Liver (tissue), 8 donors: ENCODE measurements at regions not wholly inside any gene's neighbourhood (a gene's known extent, or its start where the extent isn't known, plus 50 kb on each side); places are given as distances from the start of the nearest gene placed in this dataset.

ENCODE experiments used
- DNase-seq: peaks from one replicate; pipeline ENCODE4 v3.0.0-alpha.2; 2017; ENCODE audit warnings: low spot score
- H3K27ac ChIP-seq, 2 donors: one replicate each; pipeline ENCODE4 v1.7.0; 2013; ENCODE audit warnings: inconsistent platforms in 2 of 2, low read length in 2 of 2, control low read depth in 1 of 2, low read depth in 1 of 2, mild to moderate bottlenecking in 1 of 2
- H3K27me3 ChIP-seq, 4 donors: one replicate each; pipeline versions ENCODE4 v1.6.1 to v1.7.0; 2013; ENCODE audit warnings: low read length in 3 of 4, inconsistent platforms in 1 of 4, mild to moderate bottlenecking in 1 of 4, moderate library complexity in 1 of 4; ENCODE audit not compliant: control insufficient read depth in 4 of 4, insufficient read depth in 4 of 4
- H3K36me3 ChIP-seq, 4 donors: one replicate each; pipeline versions ENCODE4 v1.6.1 to v1.7.0; 2013; ENCODE audit warnings: low read length in 3 of 4, mild to moderate bottlenecking in 3 of 4, low read depth in 1 of 4, moderate library complexity in 1 of 4; ENCODE audit not compliant: control insufficient read depth in 4 of 4, insufficient read depth in 3 of 4
- H3K4me1 ChIP-seq, 4 donors: one replicate each; pipeline versions ENCODE4 v1.6.1 to v1.7.0; 2013; ENCODE audit warnings: low read length in 3 of 4, mild to moderate bottlenecking in 3 of 4, moderate library complexity in 1 of 4; ENCODE audit not compliant: control insufficient read depth in 4 of 4, insufficient read depth in 4 of 4
- H3K4me3 ChIP-seq, 3 donors: one replicate each; pipeline versions ENCODE4 v1.6.1 to v1.7.0; 2013; ENCODE audit warnings: low read length in 3 of 3, control low read depth in 1 of 3, low read depth in 1 of 3, mild to moderate bottlenecking in 1 of 3
- H3K9ac ChIP-seq, 2 donors: one replicate each; pipeline ENCODE4 v1.7.0; 2013; ENCODE audit warnings: low read length in 2 of 2, mild to moderate bottlenecking in 2 of 2, moderate library complexity in 2 of 2, control low read depth in 1 of 2, low read depth in 1 of 2
- H3K9me3 ChIP-seq, 4 donors: one replicate each; pipeline versions ENCODE4 v1.6.1 to v1.7.0; 2013; ENCODE audit warnings: low read length in 3 of 4; ENCODE audit not compliant: control insufficient read depth in 4 of 4
- CTCF ChIP-seq: fragments of 150-350 bp; IDR thresholded peaks from 2 replicates; pipeline ENCODE4 v1.5.1; 2017; ENCODE audit warnings: improper control_type of control experiment, low read depth, low read length; ENCODE audit not compliant: missing input control
- EGR1 ChIP-seq, 2 donors: IDR thresholded peaks; 2 replicates each; pipeline ENCODE4 v1.6.1; 2016 to 2018; ENCODE audit warnings: antibody characterized with exemption in 2 of 2, low read depth in 2 of 2
- GABPA ChIP-seq, 2 donors: IDR thresholded peaks in 1 of 2; conservative IDR thresholded peaks in 1 of 2; 2 replicates each; pipeline ENCODE4 v1.6.1; 2016; ENCODE audit warnings: antibody characterized with exemption in 2 of 2, mild to moderate bottlenecking in 1 of 2, moderate library complexity in 1 of 2
- HNF4G ChIP-seq: IDR thresholded peaks from 2 replicates; pipeline ENCODE4 v1.6.1; 2016; ENCODE audit warnings: antibody characterized with exemption
- MAX ChIP-seq: IDR thresholded peaks from 2 replicates; pipeline ENCODE4 v1.6.1; 2016; ENCODE audit warnings: antibody characterized with exemption
- NR2F2 ChIP-seq: IDR thresholded peaks from 2 replicates; pipeline ENCODE4 v1.6.1; 2016; ENCODE audit warnings: antibody characterized with exemption
- REST ChIP-seq: IDR thresholded peaks from 2 replicates; pipeline ENCODE4 v1.6.1; 2016; ENCODE audit warnings: antibody characterized with exemption, mild to moderate bottlenecking
- RXRA ChIP-seq, 2 donors: IDR thresholded peaks; 2 replicates each; pipeline ENCODE4 v1.6.1; 2017 to 2018; ENCODE audit warnings: antibody characterized with exemption in 2 of 2, mild to moderate bottlenecking in 1 of 2
- TAF1 ChIP-seq: conservative IDR thresholded peaks from 2 replicates; pipeline ENCODE4 v1.6.1; 2016; ENCODE audit warnings: antibody characterized with exemption, mild to moderate bottlenecking
- WGBS: extraction: QIAGEN DNeasy Blood & Tissue Kit; methylation state at CpG from one replicate; pipeline ENCODE4 v1.1.7; 2013; 5-methylcytosine and 5-hydroxymethylcytosine counted together
- TF ChIP-seq, protein P1 (sequence below): IDR thresholded peaks from 2 replicates; pipeline ENCODE4 v1.6.1; 2016; ENCODE audit warnings: antibody characterized with exemption
- TF ChIP-seq, protein P2 (sequence below): IDR thresholded peaks from 2 replicates; pipeline ENCODE4 v1.6.1; 2016; ENCODE audit warnings: antibody characterized with exemption
- donor health status: healthy.
- donor health status: healthy.
- donor health status: healthy.
- donor health status: healthy.
- donor health status: healthy.

DNA sequence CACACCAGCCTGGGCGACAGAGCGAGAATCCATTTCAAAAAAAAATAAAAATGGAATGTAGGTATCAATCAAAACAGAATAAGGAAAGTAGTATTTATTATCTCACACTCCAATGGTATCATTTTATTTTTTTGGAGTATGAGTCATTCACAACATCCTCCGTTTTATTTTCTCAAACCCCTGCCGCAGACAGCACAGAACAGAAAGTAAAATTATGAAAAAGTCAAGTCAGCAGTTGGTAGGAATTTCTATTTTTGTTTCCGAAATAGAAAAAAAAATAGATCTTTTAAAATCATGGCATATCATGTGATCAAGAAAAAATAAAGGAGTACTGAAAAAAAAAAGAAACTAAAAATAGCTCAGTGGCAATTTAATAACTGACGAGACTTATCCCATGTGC is 490.7 kb upstream of the TENM3 start:
- Histone ChIP-seq H3K27me3 (no peaks in the 10 kb centered on the region), H3K9ac (no peak overlapping the region), H3K4me3 (no peak overlapping the region), H3K9me3 (no peaks in the 10 kb centered on the region), H3K36me3 (no peaks in the 10 kb centered on the region), H3K4me1 (no peaks in the 10 kb centered on the region), H3K27ac (no peak overlapping the region)
- no peak for DNase-seq
- TF ChIP-seq CTCF (no peak), NR2F2 (no peak), MAX (no peak), RXRA (IDR thresholded peaks at IDR 0.05) (no peak), EGR1 (IDR thresholded peaks at IDR 0.05; ENCODE audit: low read depth in 2 of 2) (no peak)
- TF ChIP-seq, protein P1, sequence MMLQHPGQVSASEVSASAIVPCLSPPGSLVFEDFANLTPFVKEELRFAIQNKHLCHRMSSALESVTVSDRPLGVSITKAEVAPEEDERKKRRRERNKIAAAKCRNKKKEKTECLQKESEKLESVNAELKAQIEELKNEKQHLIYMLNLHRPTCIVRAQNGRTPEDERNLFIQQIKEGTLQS = no peak
- 74% methylated on average over 6 of the region's 6 CpGs for WGBS

DNA sequence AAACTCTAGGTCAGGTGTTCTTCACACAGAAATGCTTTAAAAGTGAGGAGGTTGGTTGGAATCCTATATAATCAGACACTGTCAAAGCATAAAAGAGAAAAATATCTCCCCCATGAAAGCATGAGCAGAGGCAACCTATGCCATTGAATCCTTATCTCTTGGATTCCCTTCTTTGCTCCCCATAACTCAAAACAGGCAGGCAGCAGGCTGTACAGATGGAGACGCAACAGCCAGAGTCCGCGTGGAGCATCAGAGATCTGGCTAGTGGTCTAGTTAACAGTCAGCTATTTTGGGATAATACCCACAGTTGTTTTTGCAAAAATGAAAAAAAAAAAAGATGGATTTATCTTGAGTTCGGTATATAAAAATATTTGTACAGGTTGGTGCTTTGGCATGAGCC is 490.0 kb upstream of the TENM3 start:
- Histone ChIP-seq H3K36me3 (no peaks in the 10 kb centered on the region), H3K27me3 (no peaks in the 10 kb centered on the region), H3K4me3 (no peak overlapping the region), H3K9me3 (no peaks in the 10 kb centered on the region), H3K9ac (no peak overlapping the region), H3K4me1 (no peaks in the 10 kb centered on the region), H3K27ac (no peak overlapping the region)
- 84% methylated on average over 4 of the region's 4 CpGs for WGBS
- no peak for DNase-seq
- TF ChIP-seq GABPA (IDR thresholded peaks at IDR 0.05 in 1 of 2, conservative IDR thresholded peaks at IDR 0.05 in 1 of 2) (no peak), RXRA (IDR thresholded peaks at IDR 0.05) (no peak), CTCF (no peak), HNF4G (no peak), REST (no peak), TAF1 (no peak), MAX (no peak)
- TF ChIP-seq, protein P1 = no peak
- TF ChIP-seq, protein P2, sequence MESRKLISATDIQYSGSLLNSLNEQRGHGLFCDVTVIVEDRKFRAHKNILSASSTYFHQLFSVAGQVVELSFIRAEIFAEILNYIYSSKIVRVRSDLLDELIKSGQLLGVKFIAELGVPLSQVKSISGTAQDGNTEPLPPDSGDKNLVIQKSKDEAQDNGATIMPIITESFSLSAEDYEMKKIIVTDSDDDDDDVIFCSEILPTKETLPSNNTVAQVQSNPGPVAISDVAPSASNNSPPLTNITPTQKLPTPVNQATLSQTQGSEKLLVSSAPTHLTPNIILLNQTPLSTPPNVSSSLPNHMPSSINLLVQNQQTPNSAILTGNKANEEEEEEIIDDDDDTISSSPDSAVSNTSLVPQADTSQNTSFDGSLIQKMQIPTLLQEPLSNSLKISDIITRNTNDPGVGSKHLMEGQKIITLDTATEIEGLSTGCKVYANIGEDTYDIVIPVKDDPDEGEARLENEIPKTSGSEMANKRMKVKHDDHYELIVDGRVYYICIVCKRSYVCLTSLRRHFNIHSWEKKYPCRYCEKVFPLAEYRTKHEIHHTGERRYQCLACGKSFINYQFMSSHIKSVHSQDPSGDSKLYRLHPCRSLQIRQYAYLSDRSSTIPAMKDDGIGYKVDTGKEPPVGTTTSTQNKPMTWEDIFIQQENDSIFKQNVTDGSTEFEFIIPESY = no peak
